ENCODE measurements at regions not wholly inside any gene's neighbourhood (a gene's known extent, or its start where the extent isn't known, plus 50 kb on each side); places are given as distances from the start of the nearest gene placed in this dataset.

- TF ChIP-seq CTCF (IDR thresholded peaks at IDR 0.05), result no peak
- TF ChIP-seq EZH2 (IDR thresholded peaks at IDR 0.05), result no peak
- TF ChIP-seq EZH2phosphoT487 (IDR thresholded peaks at IDR 0.05), result no peak
Observed at GRCh38 chr2:7931808-7932207, 750.0 kb upstream of the ID2 start.
